Panc1 (cell line): ENCODE measurements at regions not wholly inside any gene's neighbourhood (a gene's known extent, or its start where the extent isn't known, plus 50 kb on each side); places are given as distances from the start of the nearest gene placed in this dataset.

ENCODE experiments used
- ATAC-seq: fragments of 200-7000 bp; cut with Tn5 transposase; 2 replicates; pipeline ENCODE4 v1.9.1; 2020; ENCODE audit warnings: mild to moderate bottlenecking, moderate library complexity
- BruUV-seq: library from RNA; stranded (reverse); fragments of 400-500 nt; replicated peaks from 2 replicates; lab custom pipeline; 2021; lab: Mats Ljungman, UMichigan
- CTCF ChIA-PET: fragments of 300-600 bp; sonication (Branson Sonifier 250); formaldehyde crosslinking; loops from one replicate; lab custom pipeline; 2022; ENCODE audit warnings: antibody characterized with exemption; lab: Charles Lee
- POLR2A ChIA-PET: fragments of 300-600 bp; sonication (Branson Sonifier 250); formaldehyde crosslinking; loops from one replicate; lab custom pipeline; 2022; ENCODE audit warnings: antibody characterized with exemption; lab: Charles Lee
- DNase-seq: peaks from one replicate; pipeline ENCODE4 v3.0.0-alpha.2; 2010; ENCODE audit warnings: low read depth, low spot score
- H3K27ac ChIP-seq: 2 replicates; pipeline ENCODE4 v1.5.1; 2011; ENCODE audit warnings: mild to moderate bottlenecking, low read length, inconsistent platforms
- H3K27me3 ChIP-seq: fragments of 200-500 bp; sonication (Bioruptor generic); 2 replicates; pipeline ENCODE4 v1.6.0; 2014; ENCODE audit warnings: low read length, inconsistent platforms; ENCODE audit not compliant: control insufficient read depth, insufficient read depth
- H3K36me3 ChIP-seq: fragments of 200-500 bp; sonication (Bioruptor generic); 2 replicates; pipeline ENCODE4 v1.5.1; 2014; ENCODE audit warnings: inconsistent platforms, mild to moderate bottlenecking, low read length, moderate library complexity; ENCODE audit not compliant: control insufficient read depth, insufficient read depth
- H3K4me1 ChIP-seq: 2 replicates; pipeline ENCODE4 v1.5.1; 2011; ENCODE audit warnings: inconsistent platforms, mild to moderate bottlenecking, low read length, moderate library complexity; ENCODE audit not compliant: control insufficient read depth, insufficient read depth
- H3K4me3 ChIP-seq, 2 experiments: 2 replicates each; pipeline ENCODE4 v1.5.1; 2011 to 2012; ENCODE audit warnings: low read depth in 2 of 2, low read length in 2 of 2, mild to moderate bottlenecking in 2 of 2, inconsistent platforms in 1 of 2, moderate library complexity in 1 of 2
- H3K9me3 ChIP-seq: fragments of 200-500 bp; sonication (Bioruptor generic); 2 replicates; pipeline ENCODE4 v1.5.1; 2014; ENCODE audit warnings: low read depth, mild to moderate bottlenecking, inconsistent platforms, low read length, moderate library complexity; ENCODE audit not compliant: control insufficient read depth, insufficient read depth
- POLR2AphosphoS5 ChIP-seq: IDR thresholded peaks from 2 replicates; pipeline ENCODE4 v1.6.1; 2012; ENCODE audit warnings: mild to moderate bottlenecking, low read depth, low read length, moderate library complexity
- SIN3A ChIP-seq: IDR thresholded peaks from 2 replicates; pipeline ENCODE4 v1.6.1; 2012; ENCODE audit warnings: low read depth, mild to moderate bottlenecking, low read length, moderate library complexity, borderline replicate concordance; ENCODE audit not compliant: insufficient read depth
- TCF7L2 ChIP-seq: IDR thresholded peaks from 2 replicates; pipeline ENCODE4 v1.6.1; 2011; ENCODE audit warnings: mild to moderate bottlenecking, low read depth, low read length, inconsistent platforms
- in situ Hi-C: cut with HindIII; loops from 2 replicates; pipeline ENCODE4 v1.10.0; 2016; ENCODE audit warnings: low sequenced_read_pairs, low pct_unique_long_range_greater_than_20kb
- intact Hi-C: fragments of 100-400 bp; cut with micrococcal nuclease; formaldehyde crosslinking; loops from one replicate; pipeline ENCODE4 v1.10.0; 2022; ENCODE audit not compliant: unreplicated experiment
- TF ChIP-seq, protein P1 (sequence below): fragments of 450-650 bp; IDR thresholded peaks from 2 replicates; pipeline ENCODE4 v1.5.1; 2017; ENCODE audit warnings: mild to moderate bottlenecking
- TF ChIP-seq, protein P2 (sequence below), 2 experiments: IDR thresholded peaks; 2 replicates each; pipeline ENCODE4 v1.6.1; 2011 to 2012; ENCODE audit warnings: low read depth in 2 of 2, control low read depth in 1 of 2, low read length in 1 of 2, mild to moderate bottlenecking in 1 of 2, moderate library complexity in 1 of 2; ENCODE audit not compliant: insufficient read depth in 1 of 2

GRCh38 chr6:66838764-66839163 lies 1131.7 kb upstream of the EYS start:
- no peaks in the 10 kb centered on the region for H3K36me3 ChIP-seq
- TF ChIP-seq, protein P1, sequence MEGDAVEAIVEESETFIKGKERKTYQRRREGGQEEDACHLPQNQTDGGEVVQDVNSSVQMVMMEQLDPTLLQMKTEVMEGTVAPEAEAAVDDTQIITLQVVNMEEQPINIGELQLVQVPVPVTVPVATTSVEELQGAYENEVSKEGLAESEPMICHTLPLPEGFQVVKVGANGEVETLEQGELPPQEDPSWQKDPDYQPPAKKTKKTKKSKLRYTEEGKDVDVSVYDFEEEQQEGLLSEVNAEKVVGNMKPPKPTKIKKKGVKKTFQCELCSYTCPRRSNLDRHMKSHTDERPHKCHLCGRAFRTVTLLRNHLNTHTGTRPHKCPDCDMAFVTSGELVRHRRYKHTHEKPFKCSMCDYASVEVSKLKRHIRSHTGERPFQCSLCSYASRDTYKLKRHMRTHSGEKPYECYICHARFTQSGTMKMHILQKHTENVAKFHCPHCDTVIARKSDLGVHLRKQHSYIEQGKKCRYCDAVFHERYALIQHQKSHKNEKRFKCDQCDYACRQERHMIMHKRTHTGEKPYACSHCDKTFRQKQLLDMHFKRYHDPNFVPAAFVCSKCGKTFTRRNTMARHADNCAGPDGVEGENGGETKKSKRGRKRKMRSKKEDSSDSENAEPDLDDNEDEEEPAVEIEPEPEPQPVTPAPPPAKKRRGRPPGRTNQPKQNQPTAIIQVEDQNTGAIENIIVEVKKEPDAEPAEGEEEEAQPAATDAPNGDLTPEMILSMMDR: no peak
- no peak for TF ChIP-seq POLR2AphosphoS5
- TF ChIP-seq TCF7L2: no peak
- TF ChIP-seq SIN3A: no peak
- TF ChIP-seq, protein P2, sequence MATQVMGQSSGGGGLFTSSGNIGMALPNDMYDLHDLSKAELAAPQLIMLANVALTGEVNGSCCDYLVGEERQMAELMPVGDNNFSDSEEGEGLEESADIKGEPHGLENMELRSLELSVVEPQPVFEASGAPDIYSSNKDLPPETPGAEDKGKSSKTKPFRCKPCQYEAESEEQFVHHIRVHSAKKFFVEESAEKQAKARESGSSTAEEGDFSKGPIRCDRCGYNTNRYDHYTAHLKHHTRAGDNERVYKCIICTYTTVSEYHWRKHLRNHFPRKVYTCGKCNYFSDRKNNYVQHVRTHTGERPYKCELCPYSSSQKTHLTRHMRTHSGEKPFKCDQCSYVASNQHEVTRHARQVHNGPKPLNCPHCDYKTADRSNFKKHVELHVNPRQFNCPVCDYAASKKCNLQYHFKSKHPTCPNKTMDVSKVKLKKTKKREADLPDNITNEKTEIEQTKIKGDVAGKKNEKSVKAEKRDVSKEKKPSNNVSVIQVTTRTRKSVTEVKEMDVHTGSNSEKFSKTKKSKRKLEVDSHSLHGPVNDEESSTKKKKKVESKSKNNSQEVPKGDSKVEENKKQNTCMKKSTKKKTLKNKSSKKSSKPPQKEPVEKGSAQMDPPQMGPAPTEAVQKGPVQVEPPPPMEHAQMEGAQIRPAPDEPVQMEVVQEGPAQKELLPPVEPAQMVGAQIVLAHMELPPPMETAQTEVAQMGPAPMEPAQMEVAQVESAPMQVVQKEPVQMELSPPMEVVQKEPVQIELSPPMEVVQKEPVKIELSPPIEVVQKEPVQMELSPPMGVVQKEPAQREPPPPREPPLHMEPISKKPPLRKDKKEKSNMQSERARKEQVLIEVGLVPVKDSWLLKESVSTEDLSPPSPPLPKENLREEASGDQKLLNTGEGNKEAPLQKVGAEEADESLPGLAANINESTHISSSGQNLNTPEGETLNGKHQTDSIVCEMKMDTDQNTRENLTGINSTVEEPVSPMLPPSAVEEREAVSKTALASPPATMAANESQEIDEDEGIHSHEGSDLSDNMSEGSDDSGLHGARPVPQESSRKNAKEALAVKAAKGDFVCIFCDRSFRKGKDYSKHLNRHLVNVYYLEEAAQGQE (IDR thresholded peaks at IDR 0.05; ENCODE audit: insufficient read depth in 1 of 2, low read depth in 2 of 2, low read length in 1 of 2): no peak
- ChIA-PET POLR2A (no interaction called here), CTCF (no interaction called here)
- H3K27ac ChIP-seq: no peak overlapping the region
- intact Hi-C loops (no loop called here), in situ Hi-C loops (no loop called here)
- H3K27me3 ChIP-seq: no peaks in the 10 kb centered on the region
- H3K4me3 ChIP-seq: no peak overlapping the region
- ATAC-seq (no peak), DNase-seq (no peak)
- no peaks in the 10 kb centered on the region for H3K4me1 ChIP-seq
- no TSS peak for BruUV-seq
- H3K9me3 ChIP-seq: no peaks in the 10 kb centered on the region

GRCh38 chr6:66825539-66825938 lies 1118.5 kb upstream of the EYS start:
- DNase-seq (no peak), ATAC-seq (no peak)
- POLR2A ChIA-PET: no interaction called here
- in situ Hi-C loops: no loop called here
- intact Hi-C loops: no loop called here
- H3K4me1 ChIP-seq: no peaks in the 10 kb centered on the region
- TF ChIP-seq, protein P1: no peak
- TF ChIP-seq TCF7L2: no peak
- no peak for TF ChIP-seq POLR2AphosphoS5
- no peak for TF ChIP-seq SIN3A
- TF ChIP-seq, protein P2 (IDR thresholded peaks at IDR 0.05; ENCODE audit: insufficient read depth in 1 of 2, low read depth in 2 of 2, low read length in 1 of 2): no peak
- no TSS peak for BruUV-seq
- H3K9me3 ChIP-seq: no peaks in the 10 kb centered on the region
- H3K27me3 ChIP-seq: no peaks in the 10 kb centered on the region
- no peaks in the 10 kb centered on the region for H3K36me3 ChIP-seq
- CTCF ChIA-PET: no interaction called here
- H3K4me3 ChIP-seq: no peak overlapping the region
- H3K27ac ChIP-seq: no peak overlapping the region
